ENCODE measurements at regions not wholly inside any gene's neighbourhood (a gene's known extent, or its start where the extent isn't known, plus 50 kb on each side); places are given as distances from the start of the nearest gene placed in this dataset.

- no peak for DNase-seq (ENCODE audit: low spot score)
- intact Hi-C loops (cut with DNase I) = no loop called here
These were observed 326.8 kb downstream of the AKAIN1 start for GRCh38 chr18:4870177-4870773.

- intact Hi-C loops (cut with DNase I) = no loop called here
- DNase-seq (ENCODE audit: low spot score) = no peak
These were observed 327.9 kb downstream of the AKAIN1 start for GRCh38 chr18:4869155-4869554.

GRCh38 chr18:4858379-4859127, 338.5 kb downstream of the AKAIN1 start:
- no peak for DNase-seq (ENCODE audit: low spot score)
- intact Hi-C loops (cut with DNase I) = no loop called here

- no peak for DNase-seq (ENCODE audit: low spot score)
- intact Hi-C loops (cut with DNase I) = no loop called here
These were observed 342.4 kb downstream of the AKAIN1 start for GRCh38 chr18:4854671-4855070.

DNA sequence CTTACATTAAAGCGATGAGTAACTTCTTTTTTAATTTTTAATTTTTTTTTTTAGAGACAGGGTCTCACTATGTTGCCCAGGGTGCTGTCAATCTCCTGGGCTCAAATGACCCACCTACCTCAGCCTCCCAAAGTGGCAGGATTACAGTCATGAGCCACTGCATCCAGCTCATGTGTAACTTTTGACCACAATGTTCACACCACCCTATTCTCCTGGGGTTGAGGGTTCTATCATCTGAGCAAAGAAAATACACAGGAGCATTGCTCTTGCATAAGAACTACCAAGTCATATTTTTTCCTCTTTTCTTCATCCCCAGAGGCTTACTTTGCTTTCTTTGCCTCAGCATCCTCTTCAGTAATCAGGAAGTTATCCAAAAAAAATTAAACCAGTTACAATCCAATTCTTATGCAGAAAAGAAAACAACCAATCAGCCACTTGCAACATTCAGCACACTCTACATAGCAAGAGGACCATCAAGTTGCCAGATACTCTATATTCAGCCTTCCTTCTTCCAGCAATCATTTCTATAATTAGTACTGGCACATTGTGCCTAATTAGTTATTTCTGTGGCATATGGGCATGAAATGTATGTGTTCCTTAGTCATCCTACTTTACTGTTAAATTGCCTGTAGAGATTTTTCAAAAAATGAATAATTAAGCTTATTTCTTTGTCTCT, 345.6 kb downstream of the AKAIN1 start:
- no peak for DNase-seq (ENCODE audit: low spot score)
- intact Hi-C loops (cut with DNase I) = no loop called here

DNA sequence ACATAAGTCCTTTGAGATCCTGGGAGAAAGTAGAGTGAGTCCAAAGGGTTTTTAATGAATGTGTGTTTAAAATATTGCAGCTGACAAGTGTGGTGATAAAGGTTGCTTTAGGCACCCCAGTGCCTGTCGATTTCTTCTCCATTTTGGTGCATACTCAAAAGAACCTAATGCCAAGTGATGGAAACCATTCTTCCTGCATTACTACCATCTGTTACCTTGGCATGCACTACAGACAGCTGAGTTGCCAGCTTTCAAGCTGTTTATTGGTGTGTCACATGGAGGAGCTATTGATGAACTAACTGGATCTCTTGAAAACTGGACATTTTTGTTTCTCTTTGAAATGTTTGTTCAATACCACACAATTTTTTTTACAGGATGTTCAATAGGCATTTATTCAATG, 350.0 kb downstream of the AKAIN1 start:
- intact Hi-C loops (cut with DNase I) = no loop called here
- no peak for DNase-seq (ENCODE audit: low spot score)

DNA sequence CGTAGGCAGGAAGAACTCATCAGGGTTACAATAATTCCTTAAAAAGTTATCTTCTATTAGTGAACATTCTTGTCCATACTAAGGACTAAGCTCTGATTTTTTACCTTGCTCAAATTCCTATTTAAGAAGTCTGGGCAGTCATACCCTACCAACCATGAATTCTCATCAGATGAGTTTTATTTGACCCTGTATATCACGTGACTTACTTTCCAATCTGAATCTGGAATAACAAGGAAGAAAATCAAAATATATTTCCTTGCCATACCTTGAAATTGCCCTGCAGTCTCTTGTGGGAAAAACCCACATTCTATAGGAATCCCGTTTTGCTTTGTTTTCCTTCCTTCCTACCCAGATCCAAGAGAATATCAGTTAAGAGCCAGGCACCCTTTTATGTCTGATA, 352.7 kb downstream of the AKAIN1 start:
- intact Hi-C loops (cut with DNase I) = no loop called here

GRCh38 chr18:4843771-4844170, 353.3 kb downstream of the AKAIN1 start:
- DNase-seq (ENCODE audit: low spot score) = no peak
- intact Hi-C loops (cut with DNase I) = no loop called here

More for the DNA sequence above, 352.7 kb downstream of the AKAIN1 start:
- DNase-seq (ENCODE audit: low spot score) = no peak

GRCh38 chr18:4842751-4843150, 354.3 kb downstream of the AKAIN1 start:
- intact Hi-C loops (cut with DNase I) = no loop called here
- no peak for DNase-seq (ENCODE audit: low spot score)

DNA sequence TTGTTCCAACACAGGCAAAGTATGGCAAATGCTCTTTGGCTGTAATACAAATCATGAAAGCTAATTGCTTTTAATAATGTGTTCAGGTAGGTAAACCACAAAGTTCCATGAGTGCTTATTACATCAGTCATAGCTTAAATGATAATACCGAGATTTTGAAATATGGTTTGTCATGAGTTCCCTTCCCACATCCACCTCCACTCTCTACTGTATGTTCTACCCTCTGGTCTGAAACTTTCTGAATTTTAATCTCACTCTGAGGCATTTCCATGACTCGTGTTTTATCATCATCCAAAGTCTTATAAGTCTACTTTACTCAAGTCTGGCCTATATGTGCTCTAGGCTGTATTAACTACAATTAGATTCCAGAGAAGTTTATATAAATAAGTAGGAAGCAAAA, 354.8 kb downstream of the AKAIN1 start:
- DNase-seq (ENCODE audit: low spot score) = no peak
- intact Hi-C loops (cut with DNase I) = no loop called here

- DNase-seq (ENCODE audit: low spot score) = no peak
- intact Hi-C loops (cut with DNase I) = no loop called here
These were observed 357.4 kb downstream of the AKAIN1 start for GRCh38 chr18:4839639-4840038.

DNA sequence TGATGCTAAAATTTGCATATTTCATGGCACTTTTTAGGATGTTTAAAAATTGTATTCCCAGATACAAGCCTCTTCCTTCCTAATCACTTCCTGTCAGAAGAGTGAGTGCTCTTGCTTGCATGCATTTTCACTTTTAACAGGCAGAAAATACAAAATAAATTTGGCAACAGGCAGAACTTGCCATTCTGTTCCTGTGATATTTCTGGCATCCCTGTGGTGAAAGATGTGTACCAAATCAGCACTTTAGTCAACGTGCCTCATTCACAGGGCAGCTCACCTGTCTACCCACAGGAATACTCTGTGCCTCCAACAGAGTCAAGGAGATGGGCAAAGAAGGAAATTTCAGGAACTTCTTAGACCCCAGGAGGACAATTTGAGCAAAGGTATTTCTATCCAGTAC, 360.9 kb downstream of the AKAIN1 start:
- intact Hi-C loops (cut with DNase I) = no loop called here
- no peak for DNase-seq (ENCODE audit: low spot score)

DNA sequence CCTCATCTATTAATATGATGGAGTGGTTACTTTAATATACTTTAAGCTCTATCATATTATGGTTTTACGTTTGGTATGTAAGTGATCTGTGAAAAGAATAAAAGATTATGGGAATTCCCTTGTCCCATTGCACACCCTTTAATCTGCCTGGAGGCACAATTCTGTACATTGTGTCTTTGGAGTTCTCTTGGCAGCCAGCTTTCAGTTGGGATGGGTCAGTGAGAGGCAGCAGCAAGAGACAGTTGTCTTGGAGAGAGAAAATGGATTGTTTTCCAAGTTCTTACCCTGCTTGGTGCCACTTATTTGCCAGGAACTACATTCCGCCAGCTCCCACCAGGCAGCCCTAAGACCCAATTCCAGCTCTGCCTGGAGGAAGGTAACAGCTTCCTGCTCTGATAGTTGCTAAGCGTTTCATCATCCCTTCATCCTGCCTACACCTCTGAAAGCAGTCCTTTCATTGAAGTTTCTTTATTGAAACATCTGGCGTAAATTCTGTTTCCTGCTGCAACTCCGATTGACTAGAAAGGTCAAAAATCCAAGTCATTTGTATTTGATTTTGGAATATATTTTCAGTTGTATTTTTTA, 365.2 kb downstream of the AKAIN1 start:
- DNase-seq (ENCODE audit: low spot score) = no peak
- intact Hi-C loops (cut with DNase I) = no loop called here

DNA sequence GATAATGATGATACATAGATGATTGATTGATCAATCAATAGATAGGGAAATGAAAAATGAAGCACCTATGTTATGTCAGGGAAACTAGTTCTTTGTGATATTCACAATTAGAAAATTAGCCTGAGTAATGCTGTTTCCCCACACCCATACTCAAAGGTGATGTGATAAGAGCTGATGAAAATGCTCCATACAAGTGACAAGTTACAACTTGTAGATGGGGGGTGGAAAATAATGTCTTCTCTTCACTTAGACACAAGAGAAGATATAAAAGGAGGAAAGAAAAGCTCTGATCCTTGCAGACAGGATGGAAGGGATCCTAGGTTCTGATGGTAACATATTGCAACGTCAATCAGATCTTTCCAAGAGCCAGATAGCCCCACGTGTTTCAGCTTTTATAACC, 365.9 kb downstream of the AKAIN1 start:
- no peak for DNase-seq (ENCODE audit: low spot score)
- intact Hi-C loops (cut with DNase I) = no loop called here

- intact Hi-C loops (cut with DNase I) = no loop called here
- no peak for DNase-seq (ENCODE audit: low spot score)
These were observed 368.0 kb upstream of the DLGAP1 start for GRCh38 chr18:4823091-4823490.

DNA sequence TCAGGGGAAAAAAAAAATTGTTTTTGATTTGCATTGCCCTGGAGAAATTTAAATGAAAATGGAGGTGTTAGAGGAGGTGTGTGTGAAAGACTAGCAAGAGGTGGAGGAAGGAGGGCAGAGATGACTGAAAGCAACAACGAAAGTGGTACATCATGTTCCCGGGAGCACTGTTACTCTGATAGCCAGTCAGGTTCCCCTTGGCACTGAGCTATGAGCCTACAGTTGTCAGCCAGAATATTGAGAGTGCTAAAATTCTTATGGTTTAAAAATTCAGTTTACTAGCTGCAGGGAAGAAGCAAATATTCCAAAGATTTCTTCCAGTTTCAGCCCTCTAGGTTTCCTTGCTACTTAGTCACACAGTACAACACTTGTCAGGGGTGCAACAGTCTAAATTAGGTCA, 366.7 kb upstream of the DLGAP1 start:
- intact Hi-C loops (cut with DNase I) = no loop called here

DNA sequence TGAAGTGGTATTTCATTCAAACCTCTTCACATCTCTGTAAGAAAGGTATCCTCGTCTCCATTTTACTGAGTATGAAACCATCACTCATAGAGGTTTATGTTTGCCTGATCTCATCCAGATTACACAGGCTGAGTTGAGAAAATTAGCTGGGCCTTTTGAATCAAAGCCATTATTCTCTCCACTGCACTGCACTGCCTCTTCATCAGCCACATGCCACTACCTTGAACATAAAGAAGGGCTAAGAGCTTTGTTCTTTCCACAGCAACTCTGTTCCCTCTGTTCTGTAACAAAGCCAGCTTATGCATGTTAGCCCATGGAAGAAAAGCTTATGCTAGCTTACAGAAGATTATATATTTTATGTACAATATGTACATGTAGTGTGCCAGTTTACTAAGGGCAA, 362.6 kb upstream of the DLGAP1 start:
- no peak for DNase-seq (ENCODE audit: low spot score)
- intact Hi-C loops (cut with DNase I) = no loop called here

More for the DNA sequence above, 366.7 kb upstream of the DLGAP1 start:
- no peak for DNase-seq (ENCODE audit: low spot score)

- intact Hi-C loops (cut with DNase I) = no loop called here
- no peak for DNase-seq (ENCODE audit: low spot score)
These were observed 358.6 kb upstream of the DLGAP1 start for GRCh38 chr18:4813708-4814107.

DNA sequence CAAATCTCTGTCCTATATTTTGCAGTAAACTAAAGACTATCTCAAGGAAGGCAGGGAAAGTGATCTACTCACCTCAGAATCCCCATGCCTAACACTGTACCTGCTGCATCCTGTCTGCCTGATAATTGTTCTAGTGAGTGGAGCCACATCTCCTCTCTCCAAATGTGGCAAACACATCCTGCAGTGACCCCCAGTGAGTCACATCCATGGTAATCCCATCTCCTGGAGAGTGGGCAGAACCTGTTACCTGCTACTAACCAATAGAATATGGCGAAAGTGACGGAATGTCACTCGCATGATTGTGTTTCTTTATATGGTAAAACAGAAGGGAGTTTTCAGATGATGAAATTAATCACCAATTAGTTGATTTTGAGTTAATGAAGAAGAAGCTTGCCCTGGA, 353.8 kb upstream of the DLGAP1 start:
- intact Hi-C loops (cut with DNase I) = no loop called here
- no peak for DNase-seq (ENCODE audit: low spot score)

DNA sequence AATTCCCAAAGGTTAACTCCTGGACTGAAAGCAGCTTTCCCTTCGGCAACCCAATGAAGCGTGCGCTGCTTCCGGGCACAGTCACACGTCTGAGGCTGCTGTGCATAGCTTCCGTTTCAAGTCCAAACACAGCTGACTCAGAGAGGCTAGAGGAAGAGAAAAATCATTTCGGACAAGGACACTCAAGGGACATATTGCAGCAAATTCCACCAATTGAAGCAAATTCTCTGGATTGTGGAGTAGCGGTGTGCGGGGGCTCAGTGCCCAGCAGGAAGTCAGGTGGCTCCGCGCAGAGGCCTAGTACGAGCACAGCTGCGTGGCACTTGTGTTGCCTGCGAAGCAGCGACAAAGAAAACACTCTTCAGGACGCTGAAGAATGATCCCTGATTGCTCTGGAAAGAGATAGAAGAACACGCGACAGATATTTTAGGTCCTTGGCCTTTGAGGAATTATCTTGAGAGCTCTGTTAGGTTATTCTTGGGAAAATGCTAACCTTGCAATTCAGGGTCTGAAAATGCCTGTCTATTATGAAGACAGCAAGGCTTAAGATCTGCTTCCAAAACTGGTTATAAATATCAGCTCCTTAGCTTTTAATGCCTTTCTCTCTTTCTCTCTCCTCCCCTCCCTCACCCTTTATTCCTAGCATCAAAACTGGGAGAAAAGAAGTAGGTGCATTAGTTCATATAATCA, 352.6 kb upstream of the DLGAP1 start:
- no peak for DNase-seq (ENCODE audit: low spot score)
- intact Hi-C loops (cut with DNase I) = no loop called here
